NCI-H2029 treated with DMSO at 0.1 percent for 48 hours (cell line): ENCODE measurements at regions not wholly inside any gene's neighbourhood (a gene's known extent, or its start where the extent isn't known, plus 50 kb on each side); places are given as distances from the start of the nearest gene placed in this dataset.

Experiments
- DNase-seq: peaks from one replicate; lab custom pipeline; 2025; lab: John Stamatoyannopoulos, UW

GRCh38 chr9:79939819-79940218, 368.1 kb downstream of the TLE4 start:
- no peak for DNase-seq

DNA sequence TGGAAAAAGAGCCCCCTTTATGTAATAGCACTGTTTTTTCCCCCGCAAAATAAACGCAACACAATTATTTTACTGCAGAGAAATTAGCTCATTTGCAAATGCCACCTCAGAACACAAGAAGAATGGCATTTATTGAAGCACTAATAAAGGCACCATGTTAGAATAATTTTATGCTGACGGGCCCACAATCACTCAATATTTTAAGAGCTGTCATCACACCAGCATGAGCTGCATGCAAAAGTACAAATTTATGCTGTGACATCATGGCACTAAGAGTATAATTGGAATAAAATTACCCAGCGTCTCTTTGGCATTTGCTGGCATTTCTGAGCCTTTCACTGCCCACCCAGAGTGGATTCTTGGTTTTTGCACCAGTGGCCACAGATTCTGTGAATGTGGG, 364.6 kb downstream of the TLE4 start:
- DNase-seq, result no peak

- DNase-seq, result no peak
These were observed 357.5 kb downstream of the TLE4 start for GRCh38 chr9:79929285-79929684.

DNA sequence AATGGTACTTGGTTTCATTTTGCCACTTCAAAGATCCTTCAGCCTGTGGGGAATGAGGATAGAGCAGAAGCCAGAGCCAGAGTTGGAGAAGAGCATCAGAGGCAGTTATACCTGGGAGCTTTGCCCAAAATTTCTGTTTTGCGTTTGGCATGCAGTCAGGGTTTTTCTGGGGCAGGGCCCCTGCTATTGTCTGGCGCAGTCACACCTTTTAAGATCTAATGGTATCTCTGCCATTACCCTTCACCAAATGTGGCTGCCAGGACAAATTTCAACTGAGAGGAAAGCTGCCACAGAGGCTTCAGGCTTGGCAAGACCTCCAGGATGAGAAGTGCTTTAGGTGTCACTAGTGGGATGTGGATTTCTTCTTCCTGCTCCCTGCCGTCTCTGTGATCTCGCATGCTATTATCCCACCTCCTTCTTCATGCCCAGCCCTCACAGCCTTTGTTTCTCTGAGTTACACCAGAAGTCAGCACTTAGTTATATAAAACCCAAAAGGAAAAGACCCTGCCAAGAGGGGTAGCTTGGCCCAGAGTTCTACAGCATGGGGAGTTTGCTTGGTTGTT, 357.0 kb downstream of the TLE4 start:
- no peak for DNase-seq

- DNase-seq, result no peak
These were observed 353.6 kb downstream of the TLE4 start for GRCh38 chr9:79925326-79925725.

DNA sequence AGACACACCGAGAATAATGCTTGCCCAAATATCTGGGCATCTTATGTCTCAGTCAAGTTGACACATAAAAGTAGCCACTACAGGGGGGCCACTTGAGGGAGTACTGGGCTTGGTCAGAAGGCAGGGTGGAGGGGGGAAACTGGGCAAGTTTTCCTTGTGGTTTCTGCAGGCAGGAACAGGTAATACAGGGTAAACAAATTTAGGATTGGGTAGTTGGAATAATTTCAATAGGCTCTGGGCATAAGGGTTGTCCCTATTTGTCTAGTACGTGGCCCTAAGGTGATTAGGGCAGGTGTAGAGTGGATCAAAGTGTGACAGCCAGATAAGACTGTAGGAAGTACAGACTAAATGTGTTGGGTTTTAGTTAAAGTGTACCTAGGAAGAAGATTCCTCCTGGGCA, 353.1 kb downstream of the TLE4 start:
- no peak for DNase-seq

DNA sequence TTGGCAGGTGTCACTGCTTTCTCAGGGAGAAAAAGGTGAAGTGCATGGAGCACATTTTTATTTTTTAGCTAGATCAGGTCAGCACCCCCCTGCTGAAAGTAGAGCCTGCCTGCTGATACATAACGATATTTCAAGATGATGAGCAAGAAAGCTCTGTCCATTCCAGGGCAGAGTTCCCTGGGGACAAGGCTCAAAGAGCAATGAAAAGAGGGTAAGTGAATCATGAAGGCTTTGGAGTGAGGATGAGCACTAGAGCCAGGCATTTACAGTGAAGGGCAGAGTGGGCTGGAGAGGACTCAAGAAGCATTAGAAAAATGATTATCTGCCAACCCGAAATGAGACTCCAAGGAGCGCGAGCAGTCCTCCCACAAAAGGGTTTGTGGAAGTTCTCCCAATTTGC, 345.7 kb downstream of the TLE4 start:
- DNase-seq, result no peak

- DNase-seq, result no peak
These were observed 342.1 kb downstream of the TLE4 start for GRCh38 chr9:79913867-79914266.

DNA sequence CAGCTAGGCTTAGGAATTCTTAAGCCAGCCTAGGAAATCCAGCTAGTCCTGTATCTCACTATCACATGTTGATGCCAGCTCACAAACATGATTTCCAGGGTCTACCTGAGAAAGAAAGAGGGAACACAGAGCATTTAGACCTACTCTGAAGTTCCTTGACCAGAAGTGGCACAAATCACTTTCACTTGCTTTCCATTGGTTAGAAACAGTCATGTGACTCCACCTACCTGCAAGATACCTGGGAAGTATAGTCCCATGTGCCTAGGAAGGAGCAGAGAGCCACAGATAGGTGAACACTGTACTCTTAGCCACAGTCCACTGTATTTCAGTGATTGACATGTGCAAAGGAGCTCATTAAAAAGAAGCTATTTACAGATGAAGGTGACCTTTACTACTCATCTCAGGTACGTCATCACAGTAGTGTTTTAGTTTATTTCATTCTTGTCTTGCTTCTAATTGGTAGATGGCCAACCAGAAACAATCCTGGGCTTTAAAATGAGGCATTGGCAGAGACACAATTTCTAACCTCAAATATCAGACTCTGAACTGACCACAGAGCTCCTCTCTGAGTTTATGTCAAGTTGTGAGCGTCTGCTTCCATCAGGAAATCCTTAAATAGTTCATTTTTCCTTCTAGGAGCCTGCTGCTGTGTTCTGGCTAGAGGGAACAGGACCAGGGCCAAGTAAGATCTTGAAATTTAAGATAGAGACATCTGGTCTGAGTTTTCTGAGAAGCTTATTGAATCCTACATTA, 340.7 kb downstream of the TLE4 start:
- DNase-seq, result no peak

GRCh38 chr9:79911724-79912123, 340.0 kb downstream of the TLE4 start:
- no peak for DNase-seq

DNA sequence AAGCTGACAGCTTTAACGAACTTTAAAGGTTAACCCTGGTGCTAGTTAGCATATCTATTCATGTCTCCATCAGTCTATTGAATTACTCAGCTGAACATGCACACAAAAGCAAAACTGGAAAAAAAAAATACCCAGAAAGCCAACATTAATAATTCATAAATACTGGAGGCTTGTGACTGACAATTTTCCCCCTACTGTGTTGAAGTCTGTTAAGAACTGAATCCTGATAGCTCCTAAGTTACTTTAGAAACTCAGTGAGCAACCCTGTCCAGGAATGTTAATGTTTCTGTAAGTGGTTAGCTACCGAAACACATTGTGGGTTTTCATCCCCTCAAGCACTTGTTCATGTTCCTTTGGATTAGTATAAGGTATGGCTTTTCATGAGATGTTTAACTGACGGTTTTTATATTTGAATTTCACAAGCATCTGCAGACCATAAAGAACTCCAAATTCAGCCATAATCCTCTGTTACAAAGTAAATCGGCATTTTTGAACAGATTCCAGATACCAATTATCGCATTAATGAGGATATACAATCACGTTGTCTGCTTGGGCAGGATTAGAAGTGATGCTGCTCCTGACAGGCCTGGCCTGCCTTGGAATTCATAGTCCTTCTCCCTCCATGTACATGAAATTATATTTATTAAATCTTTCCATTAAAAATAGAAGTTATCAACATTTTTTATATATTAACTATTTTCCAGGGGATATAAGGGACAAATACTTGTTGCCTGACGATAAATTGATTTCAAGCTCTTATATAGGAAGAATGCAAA, 331.2 kb downstream of the TLE4 start:
- no peak for DNase-seq

DNA sequence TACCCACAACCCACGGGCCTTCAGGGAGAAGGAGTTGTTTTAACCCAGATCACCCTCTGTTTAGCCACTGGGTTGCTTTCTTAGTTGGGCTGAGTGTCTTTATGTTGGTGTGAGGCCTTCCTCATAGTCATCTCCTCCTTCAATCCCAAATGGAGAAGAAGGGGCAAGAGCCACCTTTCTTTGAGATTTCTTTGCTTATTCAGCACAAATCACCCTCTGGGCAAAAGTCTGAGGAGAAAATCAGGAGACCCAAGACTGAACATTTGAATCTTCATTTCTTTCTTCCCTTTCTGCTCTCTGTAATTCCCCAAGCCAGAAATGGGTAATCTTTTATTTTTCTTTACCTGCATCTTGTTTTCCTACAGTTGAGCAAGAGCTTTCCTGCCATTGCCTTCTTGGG, 329.0 kb downstream of the TLE4 start:
- no peak for DNase-seq

DNA sequence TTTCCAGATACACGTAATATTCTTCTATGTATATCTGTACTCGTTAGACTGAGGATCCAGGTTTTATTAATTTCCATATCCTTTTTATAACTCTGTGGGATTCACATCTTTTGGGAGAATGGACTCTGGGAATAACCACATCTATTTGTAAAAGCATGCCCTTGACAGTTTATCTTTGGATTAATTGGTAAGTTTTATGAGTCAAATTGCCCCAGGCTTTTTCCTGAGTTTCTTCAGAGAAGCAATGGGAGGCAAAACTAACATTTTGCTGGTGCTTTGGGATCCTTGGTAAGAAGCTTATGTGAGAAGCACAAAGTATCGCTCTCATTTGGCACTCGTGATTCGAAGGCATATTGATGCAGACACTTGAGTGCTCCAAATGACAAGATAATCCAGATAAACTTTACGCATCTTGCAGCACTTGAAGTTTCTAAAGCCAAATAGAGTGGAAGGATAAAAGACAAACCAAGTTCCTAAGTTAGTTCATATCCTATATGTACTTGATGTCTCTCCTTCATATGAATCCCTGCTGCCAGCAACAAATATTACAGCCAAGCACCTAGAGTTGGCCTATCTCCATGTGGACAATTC, 324.7 kb downstream of the TLE4 start:
- DNase-seq, result no peak

- DNase-seq, result no peak
These were observed 323.5 kb downstream of the TLE4 start for GRCh38 chr9:79895232-79895631.

DNA sequence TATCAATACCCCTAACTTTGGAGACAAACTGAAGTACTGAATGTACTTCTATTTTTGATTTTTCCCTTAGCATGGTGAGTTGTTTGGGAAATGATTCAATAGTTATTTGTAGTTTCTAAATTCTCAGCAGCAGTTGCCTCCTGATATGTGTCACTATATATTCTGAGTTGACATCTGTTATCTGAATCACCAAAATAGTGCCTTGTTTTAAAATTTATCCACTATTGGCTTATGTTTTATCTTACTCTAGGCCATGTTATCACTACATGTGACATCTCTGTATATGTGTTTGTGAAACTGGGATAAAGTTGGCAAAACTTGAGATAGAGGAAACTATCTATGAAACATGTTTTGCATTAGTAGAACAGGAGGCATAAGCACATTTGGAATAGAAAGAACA, 317.6 kb downstream of the TLE4 start:
- DNase-seq, result no peak

DNA sequence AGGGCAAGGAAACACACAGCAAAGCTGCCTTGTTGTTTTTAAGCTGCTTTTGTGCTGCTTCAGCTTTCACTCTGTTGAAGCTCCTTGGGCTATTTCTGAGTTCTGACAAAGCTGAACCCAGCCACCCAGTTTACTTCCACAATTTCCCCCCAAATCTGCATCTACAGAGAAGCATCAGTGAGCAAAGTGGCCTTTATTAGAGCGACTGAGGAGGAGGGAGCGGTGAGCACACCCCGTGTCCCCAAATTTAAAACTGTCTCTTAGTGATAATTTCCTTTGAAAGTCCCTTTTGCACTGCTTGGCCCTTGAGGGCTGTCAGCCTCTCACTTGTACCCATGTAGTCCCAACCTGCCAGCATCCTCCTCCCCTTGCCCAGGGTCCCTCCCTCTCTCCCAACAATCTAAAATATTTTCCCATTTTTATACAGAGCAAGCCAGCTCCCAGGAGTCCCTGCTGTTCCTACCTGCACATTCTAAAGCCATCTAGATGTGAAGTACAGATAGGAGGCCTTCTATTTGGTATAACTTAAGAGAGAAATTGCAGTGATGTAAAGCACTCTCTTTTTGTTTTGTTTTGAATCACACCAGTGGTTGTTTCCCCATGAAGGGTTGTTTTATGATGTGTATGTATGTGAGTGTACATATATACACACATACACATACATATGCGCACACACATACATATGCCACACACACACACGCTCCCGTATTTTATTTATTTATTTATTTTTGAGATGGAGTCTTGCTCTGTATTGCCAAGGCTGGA, 313.5 kb downstream of the TLE4 start:
- DNase-seq, result no peak

- DNase-seq, result no peak
These were observed 312.8 kb downstream of the TLE4 start for GRCh38 chr9:79884546-79884945.

GRCh38 chr9:79883073-79883645, 311.4 kb downstream of the TLE4 start:
- DNase-seq, result no peak

GRCh38 chr9:79880626-79881025, 308.9 kb downstream of the TLE4 start:
- DNase-seq, result no peak

DNA sequence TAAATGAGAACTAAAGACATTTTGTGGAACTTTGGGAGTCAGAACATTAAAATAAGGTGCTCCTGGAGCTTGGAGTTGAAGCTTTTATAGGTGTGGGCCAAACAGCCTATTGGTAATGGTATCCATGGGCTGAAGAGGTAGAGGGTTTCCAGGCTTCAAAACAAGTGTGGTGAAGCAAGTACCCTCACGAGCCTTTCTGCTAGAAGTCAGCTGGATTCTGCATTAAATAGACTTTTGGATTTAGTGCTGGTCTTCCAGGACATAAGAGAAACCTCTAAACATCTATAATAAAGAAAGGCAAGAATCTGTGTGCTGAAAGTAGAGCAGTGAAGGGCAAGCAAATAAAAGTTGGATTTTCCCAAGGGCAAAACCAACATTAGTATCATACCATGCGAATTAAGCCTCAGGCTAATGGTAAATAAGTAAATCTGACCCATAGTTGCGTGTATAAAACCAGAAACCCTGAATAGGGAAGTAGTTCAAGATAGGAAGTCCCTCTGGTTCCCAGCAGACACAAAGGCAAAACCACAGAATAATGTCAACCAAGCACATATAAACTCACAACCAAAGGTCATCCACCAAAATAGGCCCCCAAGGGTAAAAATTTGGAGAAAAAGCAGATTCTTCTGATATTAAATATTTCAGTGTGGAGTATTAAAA, 306.3 kb downstream of the TLE4 start:
- DNase-seq, result no peak

GRCh38 chr9:79868567-79869189, 296.9 kb downstream of the TLE4 start:
- no peak for DNase-seq
